WTC11 (cell line): ENCODE measurements at regions not wholly inside any gene's neighbourhood (a gene's known extent, or its start where the extent isn't known, plus 50 kb on each side); places are given as distances from the start of the nearest gene placed in this dataset.

Experiments
- ATAC-seq: fragments of 200-7000 bp; cut with Tn5 transposase; 2 replicates; pipeline ENCODE4 v1.10.0; 2021; ENCODE audit warnings: mild to moderate bottlenecking, moderate library complexity
- CTCF ChIA-PET: fragments of 300-600 bp; sonication (Branson Sonifier 250); formaldehyde crosslinking; loops from one replicate; lab custom pipeline; 2021; ENCODE audit warnings: antibody characterized with exemption; lab: Charles Lee
- POLR2A ChIA-PET: fragments of 350-600 bp; sonication (Branson Sonifier 250); formaldehyde crosslinking; loops from one replicate; lab custom pipeline; 2021; ENCODE audit warnings: antibody characterized with exemption; lab: Charles Lee
- DNase-seq: peaks from one replicate; pipeline ENCODE4 v3.0.0; 2021; ENCODE audit warnings: low spot score
- H3K27ac Mint-ChIP-seq: 2 replicates; pipeline ENCODE4 v1.8.0; 2021; ENCODE audit warnings: mixed read lengths
- H3K27me3 Mint-ChIP-seq: 2 replicates; pipeline ENCODE4 v1.8.0; 2021; ENCODE audit warnings: low read depth, mild to moderate bottlenecking, moderate library complexity, mixed read lengths
- H3K36me3 Mint-ChIP-seq: 2 replicates; pipeline ENCODE4 v1.8.0; 2021; ENCODE audit warnings: mixed read lengths
- H3K4me1 Mint-ChIP-seq: 2 replicates; pipeline ENCODE4 v1.8.0; 2022; ENCODE audit warnings: mixed read lengths
- H3K4me3 Mint-ChIP-seq: 2 replicates; pipeline ENCODE4 v1.8.0; 2021; ENCODE audit warnings: mild to moderate bottlenecking, moderate library complexity, mixed read lengths
- H3K9me3 Mint-ChIP-seq: 2 replicates; pipeline ENCODE4 v1.8.0; 2021; ENCODE audit warnings: mixed read lengths
- ATF6 ChIP-seq: sonication (generic); formaldehyde crosslinking; IDR thresholded peaks from 2 replicates; pipeline ENCODE4 v1.8.1; 2023; ENCODE audit warnings: mild to moderate bottlenecking, missing genetic modification reagents
- CDX4 ChIP-seq: fragments of 250-450 bp; sonication (Bioruptor Pico); IDR thresholded peaks from 2 replicates; pipeline ENCODE4 v1.9.0; 2021; ENCODE audit warnings: moderate library complexity, mild to moderate bottlenecking, inconsistent platforms, borderline replicate concordance
- ELF4 ChIP-seq: sonication (generic); formaldehyde crosslinking; IDR thresholded peaks from 2 replicates; pipeline ENCODE4 v1.8.1; 2022; ENCODE audit warnings: low read depth, mild to moderate bottlenecking, moderate library complexity, missing genetic modification reagents
- EMX1 ChIP-seq: fragments of 250-450 bp; sonication (Bioruptor Pico); IDR thresholded peaks from 2 replicates; pipeline ENCODE4 v1.8.0; 2021; ENCODE audit warnings: mild to moderate bottlenecking
- ETV6 ChIP-seq: sonication (generic); formaldehyde crosslinking; IDR thresholded peaks from 2 replicates; pipeline ENCODE4 v1.8.1; 2022; ENCODE audit warnings: mild to moderate bottlenecking, missing genetic modification reagents
- FOXP1 ChIP-seq: sonication (generic); formaldehyde crosslinking; IDR thresholded peaks from 2 replicates; pipeline ENCODE4 v1.8.0; 2022; ENCODE audit warnings: missing genetic modification reagents, mild to moderate bottlenecking, moderate library complexity, borderline replicate concordance
- MAX ChIP-seq: sonication (generic); formaldehyde crosslinking; IDR thresholded peaks from 2 replicates; pipeline ENCODE4 v1.8.0; 2022; ENCODE audit warnings: mild to moderate bottlenecking, missing genetic modification reagents
- NR2C2 ChIP-seq: sonication (generic); formaldehyde crosslinking; IDR thresholded peaks from 2 replicates; pipeline ENCODE4 v1.8.0; 2022; ENCODE audit warnings: mild to moderate bottlenecking, missing genetic modification reagents
- OVOL2 ChIP-seq: fragments of 250-450 bp; sonication (Bioruptor Pico); IDR thresholded peaks from 2 replicates; pipeline ENCODE4 v1.9.0; 2021; ENCODE audit warnings: mild to moderate bottlenecking, borderline replicate concordance
- TP53 ChIP-seq: sonication (generic); formaldehyde crosslinking; IDR thresholded peaks from 2 replicates; pipeline ENCODE4 v1.8.1; 2023; ENCODE audit warnings: mild to moderate bottlenecking, missing genetic modification reagents
- ZBTB21 ChIP-seq: sonication (generic); formaldehyde crosslinking; IDR thresholded peaks from 2 replicates; pipeline ENCODE4 v1.8.1; 2023; ENCODE audit warnings: mild to moderate bottlenecking, missing genetic modification reagents, borderline replicate concordance
- ZNF263 ChIP-seq: sonication (generic); formaldehyde crosslinking; IDR thresholded peaks from 2 replicates; pipeline ENCODE4 v1.8.1; 2022; ENCODE audit warnings: low read depth, mild to moderate bottlenecking, moderate library complexity, missing genetic modification reagents
- ZNF317 ChIP-seq: sonication (generic); formaldehyde crosslinking; IDR thresholded peaks from 2 replicates; pipeline ENCODE4 v1.8.1; 2023; ENCODE audit warnings: low read depth, mild to moderate bottlenecking, moderate library complexity, missing genetic modification reagents, borderline replicate concordance
- ZNF396 ChIP-seq: fragments of 250-450 bp; sonication (Bioruptor Pico); IDR thresholded peaks from 2 replicates; pipeline ENCODE4 v1.8.0; 2021; ENCODE audit warnings: mild to moderate bottlenecking, moderate library complexity, borderline replicate concordance
- ZNF416 ChIP-seq: fragments of 250-450 bp; sonication (Bioruptor Pico); IDR thresholded peaks from 2 replicates; pipeline ENCODE4 v1.9.0; 2021; ENCODE audit warnings: mild to moderate bottlenecking, inconsistent platforms
- ZNF671 ChIP-seq: fragments of 250-450 bp; sonication (Bioruptor Pico); IDR thresholded peaks from 2 replicates; pipeline ENCODE4 v1.8.0; 2021; ENCODE audit warnings: mild to moderate bottlenecking
- ZSCAN18 ChIP-seq: fragments of 250-450 bp; sonication (Bioruptor Pico); IDR thresholded peaks from 2 replicates; pipeline ENCODE4 v2.1.2; 2022; ENCODE audit warnings: mild to moderate bottlenecking, moderate library complexity
- TF ChIP-seq, protein P1 (sequence below): sonication (generic); formaldehyde crosslinking; conservative IDR thresholded peaks from 2 replicates; pipeline ENCODE4 v1.8.1; 2022; ENCODE audit warnings: mild to moderate bottlenecking, missing genetic modification reagents
- TF ChIP-seq, protein P2 (sequence below): sonication (generic); formaldehyde crosslinking; IDR thresholded peaks from 2 replicates; pipeline ENCODE4 v1.8.1; 2022; ENCODE audit warnings: low read depth, mild to moderate bottlenecking, moderate library complexity, missing genetic modification reagents, borderline replicate concordance
- TF ChIP-seq, protein P3 (sequence below): fragments of 250-450 bp; sonication (Bioruptor Pico); IDR thresholded peaks from 2 replicates; pipeline ENCODE4 v1.8.0; 2021; ENCODE audit warnings: mild to moderate bottlenecking

- TF ChIP-seq ZNF671 (CRISPR knock-in tag) (no peak), ELF4 (CRISPR knock-in tag) (no peak), ZSCAN18 (CRISPR knock-in tag) (no peak)
- TF ChIP-seq, protein P1, sequence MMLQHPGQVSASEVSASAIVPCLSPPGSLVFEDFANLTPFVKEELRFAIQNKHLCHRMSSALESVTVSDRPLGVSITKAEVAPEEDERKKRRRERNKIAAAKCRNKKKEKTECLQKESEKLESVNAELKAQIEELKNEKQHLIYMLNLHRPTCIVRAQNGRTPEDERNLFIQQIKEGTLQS: no peak
- TF ChIP-seq, all 79 proteins: peak for 0
Measured at GRCh38 chr10:29900865-29901264, 158.5 kb downstream of the JCAD start (continued).

- CTCF ChIA-PET: interaction anchor here (0.6 to 1.0 kb wide), 2 partner anchors 100 to 451 kb away, joined by 3 read pairs; partner anchors contain the start of gene MTPAP
- Mint-ChIP-seq H3K9me3 (0 out of 2 replicates have a peak, but pooled peaks cover 4% of the 10 kb centered on the region), H3K36me3 (no peaks in the 10 kb centered on the region), H3K4me3 (no peak overlapping the region), H3K4me1 (peaks cover 10% of the 10 kb centered on the region), H3K27ac (no peak overlapping the region)
- ATAC-seq: no peak
- POLR2A ChIA-PET: no interaction called here
- TF ChIP-seq EMX1 (CRISPR knock-in tag) (no peak), MAX (no peak), ZNF263 (no peak), ZSCAN18 (CRISPR knock-in tag) (no peak), ZNF317 (CRISPR knock-in tag) (no peak), NR2C2 (no peak), TP53 (CRISPR knock-in tag) (no peak), CDX4 (CRISPR knock-in tag) (no peak), ETV6 (no peak), ATF6 (CRISPR knock-in tag) (no peak), FOXP1 (CRISPR knock-in tag) (no peak), ZNF396 (no peak), OVOL2 (CRISPR knock-in tag) (no peak), ZBTB21 (no peak), ZNF416 (CRISPR knock-in tag) (no peak)
- TF ChIP-seq, protein P2, sequence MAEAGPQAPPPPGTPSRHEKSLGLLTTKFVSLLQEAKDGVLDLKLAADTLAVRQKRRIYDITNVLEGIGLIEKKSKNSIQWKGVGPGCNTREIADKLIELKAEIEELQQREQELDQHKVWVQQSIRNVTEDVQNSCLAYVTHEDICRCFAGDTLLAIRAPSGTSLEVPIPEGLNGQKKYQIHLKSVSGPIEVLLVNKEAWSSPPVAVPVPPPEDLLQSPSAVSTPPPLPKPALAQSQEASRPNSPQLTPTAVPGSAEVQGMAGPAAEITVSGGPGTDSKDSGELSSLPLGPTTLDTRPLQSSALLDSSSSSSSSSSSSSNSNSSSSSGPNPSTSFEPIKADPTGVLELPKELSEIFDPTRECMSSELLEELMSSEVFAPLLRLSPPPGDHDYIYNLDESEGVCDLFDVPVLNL (CRISPR knock-in tag): no peak
- TF ChIP-seq, protein P3, sequence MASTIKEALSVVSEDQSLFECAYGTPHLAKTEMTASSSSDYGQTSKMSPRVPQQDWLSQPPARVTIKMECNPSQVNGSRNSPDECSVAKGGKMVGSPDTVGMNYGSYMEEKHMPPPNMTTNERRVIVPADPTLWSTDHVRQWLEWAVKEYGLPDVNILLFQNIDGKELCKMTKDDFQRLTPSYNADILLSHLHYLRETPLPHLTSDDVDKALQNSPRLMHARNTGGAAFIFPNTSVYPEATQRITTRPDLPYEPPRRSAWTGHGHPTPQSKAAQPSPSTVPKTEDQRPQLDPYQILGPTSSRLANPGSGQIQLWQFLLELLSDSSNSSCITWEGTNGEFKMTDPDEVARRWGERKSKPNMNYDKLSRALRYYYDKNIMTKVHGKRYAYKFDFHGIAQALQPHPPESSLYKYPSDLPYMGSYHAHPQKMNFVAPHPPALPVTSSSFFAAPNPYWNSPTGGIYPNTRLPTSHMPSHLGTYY (CRISPR knock-in tag): no peak
- TF ChIP-seq, all 79 proteins: peak for 0
- DNase-seq: no peak
- H3K27me3 Mint-ChIP-seq: no peaks in the 10 kb centered on the region; the same call in 1 of the 2 replicates
Measured at GRCh38 chr10:29897999-29898716, 161.2 kb downstream of the JCAD start.
